ENCODE measurements at regions not wholly inside any gene's neighbourhood (a gene's known extent, or its start where the extent isn't known, plus 50 kb on each side); places are given as distances from the start of the nearest gene placed in this dataset.

DNA sequence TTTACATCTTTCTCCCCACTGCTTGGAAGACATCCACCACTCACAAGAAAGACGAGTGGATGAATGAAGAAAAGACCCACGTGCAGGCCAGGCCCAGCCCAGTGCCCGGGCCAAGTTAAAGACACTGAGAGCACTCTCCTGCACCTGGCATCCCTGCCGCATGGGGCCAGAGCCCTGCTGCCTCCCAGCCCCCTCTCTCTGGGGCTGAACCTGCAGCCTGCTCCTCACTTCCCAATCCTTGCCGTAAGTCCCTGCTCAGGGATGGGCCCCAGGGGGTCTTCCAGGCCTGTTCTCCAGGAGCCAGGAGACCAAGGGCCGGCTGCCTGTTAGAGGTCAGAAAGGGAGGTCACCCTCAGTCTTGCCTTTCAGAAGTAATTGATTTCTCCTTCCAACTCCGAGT lies 168.5 kb upstream of the ZC3H12A start:
- ChIA-PET POLR2A (no interaction called here), CTCF (no interaction called here)
- H3K36me3 ChIP-seq (ENCODE audit: control insufficient read depth, insufficient read depth, low read length) = no peaks in the 10 kb centered on the region
- H3K27me3 ChIP-seq (ENCODE audit: control insufficient read depth, insufficient read depth, low read length) = no peaks in the 10 kb centered on the region
- H3K4me3 ChIP-seq (ENCODE audit: low read depth, low read length) = no peak overlapping the region
- no peak for DNase-seq (ENCODE audit: low read depth)
- TF ChIP-seq, protein P1, sequence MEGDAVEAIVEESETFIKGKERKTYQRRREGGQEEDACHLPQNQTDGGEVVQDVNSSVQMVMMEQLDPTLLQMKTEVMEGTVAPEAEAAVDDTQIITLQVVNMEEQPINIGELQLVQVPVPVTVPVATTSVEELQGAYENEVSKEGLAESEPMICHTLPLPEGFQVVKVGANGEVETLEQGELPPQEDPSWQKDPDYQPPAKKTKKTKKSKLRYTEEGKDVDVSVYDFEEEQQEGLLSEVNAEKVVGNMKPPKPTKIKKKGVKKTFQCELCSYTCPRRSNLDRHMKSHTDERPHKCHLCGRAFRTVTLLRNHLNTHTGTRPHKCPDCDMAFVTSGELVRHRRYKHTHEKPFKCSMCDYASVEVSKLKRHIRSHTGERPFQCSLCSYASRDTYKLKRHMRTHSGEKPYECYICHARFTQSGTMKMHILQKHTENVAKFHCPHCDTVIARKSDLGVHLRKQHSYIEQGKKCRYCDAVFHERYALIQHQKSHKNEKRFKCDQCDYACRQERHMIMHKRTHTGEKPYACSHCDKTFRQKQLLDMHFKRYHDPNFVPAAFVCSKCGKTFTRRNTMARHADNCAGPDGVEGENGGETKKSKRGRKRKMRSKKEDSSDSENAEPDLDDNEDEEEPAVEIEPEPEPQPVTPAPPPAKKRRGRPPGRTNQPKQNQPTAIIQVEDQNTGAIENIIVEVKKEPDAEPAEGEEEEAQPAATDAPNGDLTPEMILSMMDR (IDR thresholded peaks at IDR 0.05; ENCODE audit: insufficient read depth, low read depth, low read length) = no peak

- TF ChIP-seq, protein P1 (IDR thresholded peaks at IDR 0.05; ENCODE audit: insufficient read depth, low read depth, low read length) = no peak
- DNase-seq (ENCODE audit: low read depth) = no peak
- CTCF ChIA-PET = no interaction called here
Observed at GRCh38 chr1:37306461-37306860, 167.9 kb upstream of the ZC3H12A start.

DNA sequence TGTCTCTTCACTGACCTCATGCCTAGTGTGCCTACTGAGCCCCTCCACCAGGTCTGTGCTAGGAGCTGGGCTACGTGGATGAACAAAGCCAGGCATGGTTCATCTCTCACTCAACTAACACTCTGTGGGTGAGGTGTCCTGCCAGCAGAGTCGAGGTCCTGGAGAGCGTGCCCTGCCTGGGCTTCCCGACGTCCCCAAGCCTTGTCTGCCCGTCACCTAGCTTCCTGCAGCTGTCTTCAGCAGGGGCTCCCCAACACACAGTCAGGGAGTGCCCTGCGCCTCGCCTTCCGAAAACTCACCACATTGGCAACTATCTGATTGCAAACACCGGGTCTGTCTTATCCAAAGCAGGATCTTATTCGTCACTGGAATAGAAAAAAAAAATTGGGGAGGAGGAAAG lies 167.5 kb upstream of the ZC3H12A start:
- Histone ChIP-seq H3K27me3 (ENCODE audit: control insufficient read depth, insufficient read depth, low read length) (no peaks in the 10 kb centered on the region), H3K36me3 (ENCODE audit: control insufficient read depth, insufficient read depth, low read length) (no peaks in the 10 kb centered on the region), H3K4me3 (ENCODE audit: low read depth, low read length) (no peak overlapping the region)
- no peak for DNase-seq (ENCODE audit: low read depth)
- TF ChIP-seq, protein P1 (IDR thresholded peaks at IDR 0.05; ENCODE audit: insufficient read depth, low read depth, low read length) = no peak
- POLR2A ChIA-PET = no interaction called here
- CTCF ChIA-PET = no interaction called here

More at GRCh38 chr1:37306461-37306860, 167.9 kb upstream of the ZC3H12A start:
- Histone ChIP-seq H3K27me3 (ENCODE audit: control insufficient read depth, insufficient read depth, low read length) (no peaks in the 10 kb centered on the region), H3K4me3 (ENCODE audit: low read depth, low read length) (no peak overlapping the region), H3K36me3 (ENCODE audit: control insufficient read depth, insufficient read depth, low read length) (no peaks in the 10 kb centered on the region)
- POLR2A ChIA-PET = no interaction called here

DNA sequence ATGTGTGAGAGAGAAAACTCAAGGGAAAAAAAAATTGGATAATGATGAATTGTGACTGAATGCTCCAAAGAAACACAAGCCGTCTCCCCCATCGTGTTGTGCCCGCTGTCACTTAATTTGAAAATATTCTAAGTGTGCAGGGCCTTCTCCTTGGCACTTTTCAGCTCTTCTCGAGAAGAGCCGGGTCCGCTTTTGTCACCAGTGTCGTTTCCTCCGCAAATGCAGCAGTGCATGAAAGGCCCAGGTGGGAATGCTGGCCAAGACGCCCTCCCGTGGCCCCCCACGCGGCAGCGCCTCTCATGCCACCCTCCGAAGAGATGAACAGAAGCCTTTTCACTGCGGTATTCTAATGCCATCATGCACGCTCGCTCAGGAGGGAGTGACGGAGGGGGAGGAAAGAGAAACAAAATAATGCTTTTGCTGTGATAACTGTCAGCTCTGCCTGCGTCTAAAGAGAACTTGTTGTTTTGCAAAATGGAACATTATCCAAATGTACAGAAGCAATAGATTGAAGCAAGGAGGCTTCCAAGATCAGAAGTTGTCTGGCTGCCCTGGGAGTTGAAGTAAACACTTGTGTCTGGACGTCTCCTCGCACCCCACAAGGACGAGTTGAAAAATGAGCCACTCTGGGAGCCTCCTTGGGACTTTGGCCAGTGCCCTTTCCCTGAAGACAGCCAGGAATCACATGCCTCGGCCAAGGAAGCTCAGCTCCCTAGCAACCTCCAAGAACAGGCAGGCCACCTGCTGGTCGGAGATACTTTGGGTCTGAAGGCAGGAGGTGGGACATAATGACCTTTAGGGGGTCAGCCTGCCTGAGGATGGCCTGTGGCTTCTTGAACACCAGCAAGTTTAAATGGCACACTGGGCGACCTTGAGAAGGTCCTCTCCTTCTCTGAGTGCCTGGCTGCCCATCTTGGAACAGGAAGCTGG lies 166.1 kb upstream of the ZC3H12A start:
- H3K4me3 ChIP-seq (ENCODE audit: low read depth, low read length) = no peak overlapping the region
- CTCF ChIA-PET = no interaction called here
- TF ChIP-seq, protein P1 (IDR thresholded peaks at IDR 0.05; ENCODE audit: insufficient read depth, low read depth, low read length) = no peak
- DNase-seq (ENCODE audit: low read depth) = no peak
- POLR2A ChIA-PET = no interaction called here
- no peaks in the 10 kb centered on the region for H3K27me3 ChIP-seq (ENCODE audit: control insufficient read depth, insufficient read depth, low read length)
- no peaks in the 10 kb centered on the region for H3K36me3 ChIP-seq (ENCODE audit: control insufficient read depth, insufficient read depth, low read length)

- no peak overlapping the region for H3K4me3 ChIP-seq (ENCODE audit: low read depth, low read length)
- POLR2A ChIA-PET = no interaction called here
- H3K27me3 ChIP-seq (ENCODE audit: control insufficient read depth, insufficient read depth, low read length) = no peaks in the 10 kb centered on the region
- CTCF ChIA-PET = no interaction called here
- H3K36me3 ChIP-seq (ENCODE audit: control insufficient read depth, insufficient read depth, low read length) = no peaks in the 10 kb centered on the region
- TF ChIP-seq, protein P1 (IDR thresholded peaks at IDR 0.05; ENCODE audit: insufficient read depth, low read depth, low read length) = no peak
- DNase-seq (ENCODE audit: low read depth) = no peak
Observed at GRCh38 chr1:37309574-37309973, 164.8 kb upstream of the ZC3H12A start.
